Spleen (tissue), 11 donors: ENCODE measurements at regions not wholly inside any gene's neighbourhood (a gene's known extent, or its start where the extent isn't known, plus 50 kb on each side); places are given as distances from the start of the nearest gene placed in this dataset.

Experiments used
- DNase-seq: peaks from one replicate; pipeline ENCODE4 v3.0.0-alpha.2; 2020
- H3K27ac ChIP-seq, 8 donors: fragments of 200-600 bp; sonication (generic) in 7 of 8; 1 replicate in 4 of 8; 2 replicates in 4 of 8; pipeline versions ENCODE4 v1.5.0 to v1.8.0; 2016 to 2021; ENCODE audit warnings: inconsistent platforms in 4 of 8, mild to moderate bottlenecking in 4 of 8, moderate library complexity in 1 of 8
- H3K27me3 ChIP-seq, 7 donors: fragments of 200-600 bp; sonication (generic) in 6 of 7; replicated peaks in 1 of 7; 1 replicate in 4 of 7; 2 replicates in 3 of 7; pipeline versions ENCODE4 v1.5.0 to v1.8.0; 2016 to 2021; ENCODE audit warnings: inconsistent platforms in 3 of 7, mild to moderate bottlenecking in 1 of 7
- H3K36me3 ChIP-seq, 6 donors: fragments of 200-600 bp; sonication (generic) in 5 of 6; 1 replicate in 4 of 6; 2 replicates in 2 of 6; pipeline versions ENCODE4 v1.5.0 to v1.8.0; 2016 to 2021; ENCODE audit warnings: inconsistent platforms in 2 of 6
- H3K4me1 ChIP-seq, 6 donors: fragments of 200-600 bp; sonication (generic) in 5 of 6; 1 replicate in 3 of 6; 2 replicates in 3 of 6; pipeline versions ENCODE4 v1.5.0 to v1.8.0; 2016 to 2021; ENCODE audit warnings: inconsistent platforms in 3 of 6
- H3K4me3 ChIP-seq, 8 donors: fragments of 200-600 bp; sonication (generic) in 7 of 8; 1 replicate in 4 of 8; 2 replicates in 4 of 8; pipeline versions ENCODE4 v1.5.0 to v1.8.0; 2016 to 2021; ENCODE audit warnings: inconsistent platforms in 4 of 8, mild to moderate bottlenecking in 4 of 8, moderate library complexity in 2 of 8
- H3K9me3 ChIP-seq, 8 donors: fragments of 200-600 bp; sonication (generic) in 7 of 8; 1 replicate in 4 of 8; 2 replicates in 4 of 8; pipeline versions ENCODE4 v1.5.0 to v1.8.0; 2016 to 2021; ENCODE audit warnings: inconsistent platforms in 4 of 8
- POLR2A ChIP-seq, 3 donors: fragments of 450-650 bp; IDR thresholded peaks; one replicate each; pipeline ENCODE4 v1.5.1; 2017; ENCODE audit warnings: antibody characterized with exemption in 3 of 3, mild to moderate bottlenecking in 1 of 3
- POLR2AphosphoS5 ChIP-seq, 3 donors: sonication (generic); formaldehyde crosslinking; IDR thresholded peaks; one replicate each; pipeline ENCODE4 v1.5.1; 2017; ENCODE audit warnings: antibody characterized with exemption in 3 of 3
- WGBS, 5 donors: extraction: QIAGEN DNeasy Blood & Tissue Kit in 3 of 5; methylation state at CpG; one replicate each; pipeline versions ENCODE4 v1.1.5 to v1.1.7; 2013 to 2018; 5-methylcytosine and 5-hydroxymethylcytosine counted together
- intact Hi-C: fragments of 100-400 bp; cut with DNase I; formaldehyde crosslinking; loops from one replicate; pipeline ENCODE4 v1.15.0; 2023; ENCODE audit warnings: low total_unique reads
- TF ChIP-seq, protein P1 (sequence below), 11 experiments: fragments of 200-600 bp in 7 of 11; fragments of 450-650 bp in 4 of 11; sonication (generic) in 4 of 11; IDR thresholded peaks in 8 of 11; conservative IDR thresholded peaks in 3 of 11; 1 replicate in 7 of 11; 2 replicates in 4 of 11; pipeline versions ENCODE4 v1.4.0 to v1.8.0; 2016 to 2021; ENCODE audit warnings: antibody characterized with exemption in 11 of 11, inconsistent platforms in 4 of 11, mild to moderate bottlenecking in 1 of 11
- donor health status: healthy with polysubstance abuse.
- donor health status: DM: no; HTN: no; CAD: no; lungs with moderate emphysema.
- donor health status: DM: no; HTN: no; CAD: no.
- donor health status: Bipolar disorder and iron deficiency.
- donor health status: healthy.
- donor health status: DM: no; HTN: no; CAD: no.
- donor health status: DM: yes; HTN: yes; CAD: no.

- TF ChIP-seq, protein P1, sequence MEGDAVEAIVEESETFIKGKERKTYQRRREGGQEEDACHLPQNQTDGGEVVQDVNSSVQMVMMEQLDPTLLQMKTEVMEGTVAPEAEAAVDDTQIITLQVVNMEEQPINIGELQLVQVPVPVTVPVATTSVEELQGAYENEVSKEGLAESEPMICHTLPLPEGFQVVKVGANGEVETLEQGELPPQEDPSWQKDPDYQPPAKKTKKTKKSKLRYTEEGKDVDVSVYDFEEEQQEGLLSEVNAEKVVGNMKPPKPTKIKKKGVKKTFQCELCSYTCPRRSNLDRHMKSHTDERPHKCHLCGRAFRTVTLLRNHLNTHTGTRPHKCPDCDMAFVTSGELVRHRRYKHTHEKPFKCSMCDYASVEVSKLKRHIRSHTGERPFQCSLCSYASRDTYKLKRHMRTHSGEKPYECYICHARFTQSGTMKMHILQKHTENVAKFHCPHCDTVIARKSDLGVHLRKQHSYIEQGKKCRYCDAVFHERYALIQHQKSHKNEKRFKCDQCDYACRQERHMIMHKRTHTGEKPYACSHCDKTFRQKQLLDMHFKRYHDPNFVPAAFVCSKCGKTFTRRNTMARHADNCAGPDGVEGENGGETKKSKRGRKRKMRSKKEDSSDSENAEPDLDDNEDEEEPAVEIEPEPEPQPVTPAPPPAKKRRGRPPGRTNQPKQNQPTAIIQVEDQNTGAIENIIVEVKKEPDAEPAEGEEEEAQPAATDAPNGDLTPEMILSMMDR (IDR thresholded peaks at IDR 0.05 in 8 of 11, conservative IDR thresholded peaks at IDR 0.05 in 3 of 11), result no peak
- TF ChIP-seq POLR2A (IDR thresholded peaks at IDR 0.05), result no peak
- no peak for TF ChIP-seq POLR2AphosphoS5 (IDR thresholded peaks at IDR 0.05)
- WGBS, 5 donors, result 0 to 27% (median 8%) methylated on average over 1 of the region's 1 CpG
- Histone ChIP-seq H3K9me3 (no peaks in the 10 kb centered on the region), H3K27ac (peak overlapping the region in 4 of 8 donors; percentile 3 to 47 (median 26)), H3K36me3 (no peaks in the 10 kb centered on the region), H3K4me3 (no peak overlapping the region), H3K27me3 (no peaks in the 10 kb centered on the region), H3K4me1 (peaks cover 0 to 15% (median 2%) of the 10 kb centered on the region in 6 donors)
- DNase-seq, result no peak
- intact Hi-C loops, result loop anchor here (2.0 kb wide), 1 partner anchor 45 kb away; no protein-coding TSS in a partner anchor
These were observed 566.6 kb downstream of the RPS29 start for GRCh38 chr14:49019467-49020115.

DNA sequence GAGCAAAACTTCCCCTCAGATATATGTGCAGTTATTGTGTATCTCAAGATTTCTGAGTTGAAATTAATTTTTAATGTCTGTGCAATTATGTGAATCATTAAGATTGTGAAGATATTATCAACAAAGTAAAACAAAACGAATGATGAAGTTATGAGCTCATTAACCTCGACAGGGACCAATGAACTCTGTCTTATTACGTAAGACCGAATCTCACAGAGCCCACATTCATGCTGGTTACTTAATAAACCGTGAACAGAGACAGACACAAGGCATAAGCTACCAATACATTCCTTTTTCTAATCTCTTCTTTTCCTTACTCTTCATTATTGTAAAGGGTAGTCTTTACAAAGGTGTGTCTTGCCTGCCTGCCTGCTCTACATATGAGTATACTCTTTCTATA is 568.7 kb downstream of the RPS29 start:
- no peak for DNase-seq
- TF ChIP-seq POLR2A (IDR thresholded peaks at IDR 0.05) (no peak), POLR2AphosphoS5 (IDR thresholded peaks at IDR 0.05) (no peak)
- TF ChIP-seq, protein P1 (IDR thresholded peaks at IDR 0.05 in 8 of 11, conservative IDR thresholded peaks at IDR 0.05 in 3 of 11), result no peak
- Histone ChIP-seq H3K4me3 (no peak overlapping the region), H3K4me1 (peaks cover 0 to 15% (median 2%) of the 10 kb centered on the region in 6 donors), H3K36me3 (no peaks in the 10 kb centered on the region), H3K27ac (no peak overlapping the region), H3K27me3 (no peaks in the 10 kb centered on the region), H3K9me3 (no peaks in the 10 kb centered on the region)
- WGBS, 5 donors, result 51 to 75% (median 71%) methylated on average over 5 of the region's 5 CpGs
- intact Hi-C loops, result no loop called here

DNA sequence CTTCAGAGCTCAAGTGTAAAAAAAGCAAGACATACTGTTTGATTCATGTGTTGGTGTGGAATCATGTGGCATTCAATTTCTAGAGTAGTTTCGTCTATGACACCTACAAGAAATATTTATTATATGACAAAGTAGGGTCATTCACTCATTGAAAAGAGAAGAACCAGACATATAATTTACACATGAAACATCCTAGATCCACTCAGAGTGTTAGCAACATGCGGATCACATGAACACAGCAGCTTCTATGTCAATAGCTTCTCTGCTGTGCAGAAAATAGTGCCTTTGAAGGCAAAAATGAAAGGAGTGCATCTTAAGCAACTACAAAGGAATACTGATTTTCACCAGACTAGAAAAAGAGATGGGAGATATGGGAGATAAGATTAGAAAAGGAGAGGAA is 569.8 kb downstream of the RPS29 start:
- no peaks in the 10 kb centered on the region for H3K27me3 ChIP-seq
- DNase-seq, result no peak
- 80 to 87% (median 83%) methylated on average over 2 of the region's 2 CpGs for WGBS, 5 donors
- peaks cover 0 to 15% (median 2%) of the 10 kb centered on the region in 6 donors for H3K4me1 ChIP-seq
- no peaks in the 10 kb centered on the region for H3K36me3 ChIP-seq
- H3K4me3 ChIP-seq, result no peak overlapping the region
- no peak overlapping the region for H3K27ac ChIP-seq
- H3K9me3 ChIP-seq, result no peaks in the 10 kb centered on the region
- intact Hi-C loops, result no loop called here
- no peak for TF ChIP-seq POLR2A (IDR thresholded peaks at IDR 0.05)
- no peak for TF ChIP-seq POLR2AphosphoS5 (IDR thresholded peaks at IDR 0.05)
- TF ChIP-seq, protein P1 (IDR thresholded peaks at IDR 0.05 in 8 of 11, conservative IDR thresholded peaks at IDR 0.05 in 3 of 11), result no peak

GRCh38 chr14:49014476-49014875 is 571.7 kb downstream of the RPS29 start:
- Histone ChIP-seq H3K27me3 (no peaks in the 10 kb centered on the region), H3K27ac (no peak overlapping the region), H3K4me1 (peaks cover 0 to 15% (median 0%) of the 10 kb centered on the region in 6 donors), H3K36me3 (no peaks in the 10 kb centered on the region), H3K4me3 (no peak overlapping the region), H3K9me3 (no peaks in the 10 kb centered on the region)
- WGBS, 5 donors, result 72 to 77% (median 75%) methylated on average over 3 of the region's 3 CpGs
- intact Hi-C loops, result no loop called here
- TF ChIP-seq, protein P1 (IDR thresholded peaks at IDR 0.05 in 8 of 11, conservative IDR thresholded peaks at IDR 0.05 in 3 of 11), result no peak
- no peak for TF ChIP-seq POLR2AphosphoS5 (IDR thresholded peaks at IDR 0.05)
- TF ChIP-seq POLR2A (IDR thresholded peaks at IDR 0.05), result no peak
- no peak for DNase-seq
